Astrocyte of the cerebellum (primary cell): ENCODE measurements at regions not wholly inside any gene's neighbourhood (a gene's known extent, or its start where the extent isn't known, plus 50 kb on each side); places are given as distances from the start of the nearest gene placed in this dataset.
"Not testable (repeated sequence)": the region's sequence is repeated elsewhere in the genome, so short reads cannot be mapped to it uniquely, and the experiment has no call there.

Experiments used
- DNase-seq: peaks from one replicate; pipeline ENCODE4 v3.0.0-alpha.2; 2011; ENCODE audit warnings: low read depth
- H3K4me3 ChIP-seq: 2 replicates; pipeline ENCODE4 v1.5.1; 2011; ENCODE audit warnings: mild to moderate bottlenecking, low read depth, low read length, moderate library complexity
- in situ Hi-C: cut with HindIII; loops from 2 replicates; pipeline ENCODE4 v1.10.0; 2017; ENCODE audit warnings: low sequenced_read_pairs
- TF ChIP-seq, protein P1 (sequence below): IDR thresholded peaks from 2 replicates; pipeline ENCODE4 v1.5.1; 2012; ENCODE audit warnings: low read length, low read depth, moderate library complexity, mild to moderate bottlenecking; ENCODE audit errors: missing control alignments

DNA sequence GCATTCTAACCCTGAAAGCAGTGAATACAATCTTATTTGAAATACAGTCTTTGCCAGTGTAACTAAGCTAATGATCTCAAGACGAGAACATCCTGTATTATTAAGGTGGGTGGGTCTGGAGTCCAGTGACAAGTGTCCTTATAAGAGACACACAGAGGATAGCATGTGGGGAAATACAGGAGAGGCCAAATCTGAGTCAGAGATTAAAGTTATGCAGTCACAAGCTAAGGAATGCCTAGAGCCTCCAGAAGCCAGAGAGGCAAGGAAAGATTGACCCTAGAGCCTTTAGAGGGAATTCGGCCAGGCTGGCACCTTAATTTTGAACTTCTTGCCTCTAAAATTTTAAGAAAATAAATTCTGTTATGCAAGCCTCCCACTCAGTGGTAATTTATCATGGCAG lies 87.5 kb upstream of the HGF start:
- no peak for DNase-seq
- in situ Hi-C loops = no loop called here
- H3K4me3 ChIP-seq = no peak overlapping the region
- TF ChIP-seq, protein P1, sequence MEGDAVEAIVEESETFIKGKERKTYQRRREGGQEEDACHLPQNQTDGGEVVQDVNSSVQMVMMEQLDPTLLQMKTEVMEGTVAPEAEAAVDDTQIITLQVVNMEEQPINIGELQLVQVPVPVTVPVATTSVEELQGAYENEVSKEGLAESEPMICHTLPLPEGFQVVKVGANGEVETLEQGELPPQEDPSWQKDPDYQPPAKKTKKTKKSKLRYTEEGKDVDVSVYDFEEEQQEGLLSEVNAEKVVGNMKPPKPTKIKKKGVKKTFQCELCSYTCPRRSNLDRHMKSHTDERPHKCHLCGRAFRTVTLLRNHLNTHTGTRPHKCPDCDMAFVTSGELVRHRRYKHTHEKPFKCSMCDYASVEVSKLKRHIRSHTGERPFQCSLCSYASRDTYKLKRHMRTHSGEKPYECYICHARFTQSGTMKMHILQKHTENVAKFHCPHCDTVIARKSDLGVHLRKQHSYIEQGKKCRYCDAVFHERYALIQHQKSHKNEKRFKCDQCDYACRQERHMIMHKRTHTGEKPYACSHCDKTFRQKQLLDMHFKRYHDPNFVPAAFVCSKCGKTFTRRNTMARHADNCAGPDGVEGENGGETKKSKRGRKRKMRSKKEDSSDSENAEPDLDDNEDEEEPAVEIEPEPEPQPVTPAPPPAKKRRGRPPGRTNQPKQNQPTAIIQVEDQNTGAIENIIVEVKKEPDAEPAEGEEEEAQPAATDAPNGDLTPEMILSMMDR = no peak

DNA sequence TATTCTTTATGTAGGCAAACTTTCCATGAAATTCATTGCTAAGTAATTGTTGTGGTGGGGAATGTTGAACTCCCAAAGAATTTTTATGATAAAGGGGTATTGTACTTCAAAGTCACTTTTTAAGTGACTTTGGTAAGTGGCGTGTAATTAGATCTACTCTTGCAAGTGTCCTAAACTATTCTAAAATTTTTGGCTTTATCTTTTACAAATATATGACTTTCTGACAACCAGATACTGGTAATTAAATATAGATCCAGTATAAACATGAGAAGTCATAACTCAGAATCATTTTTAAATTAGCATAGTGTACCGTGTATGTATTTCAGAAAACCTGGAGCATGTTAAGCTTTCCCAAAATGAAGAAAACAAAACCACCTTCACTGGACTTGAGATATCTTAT lies 84.7 kb upstream of the HGF start:
- in situ Hi-C loops = no loop called here
- no peak for DNase-seq
- H3K4me3 ChIP-seq = no peak overlapping the region
- TF ChIP-seq, protein P1 = no peak

DNA sequence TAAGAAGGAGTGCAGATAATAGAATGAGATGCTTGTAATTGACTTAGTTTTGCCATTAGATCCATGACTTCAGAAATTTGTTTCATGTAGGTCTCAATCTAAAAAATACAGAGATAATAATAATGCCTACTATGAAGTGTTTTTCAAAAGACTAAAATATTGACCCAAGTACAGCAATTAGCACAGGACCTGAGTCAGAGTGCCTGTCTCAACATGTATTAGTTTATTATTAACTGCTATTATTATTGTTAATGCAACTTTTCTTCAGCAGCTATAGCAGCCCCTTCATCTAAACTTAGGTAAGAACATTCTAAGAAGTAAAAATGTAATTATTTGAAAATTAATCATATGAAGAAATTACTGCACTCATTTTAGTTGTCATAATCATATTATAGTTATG lies 82.9 kb upstream of the HGF start:
- no peak for DNase-seq
- in situ Hi-C loops = no loop called here
- H3K4me3 ChIP-seq = no peak overlapping the region
- TF ChIP-seq, protein P1 = no peak

DNA sequence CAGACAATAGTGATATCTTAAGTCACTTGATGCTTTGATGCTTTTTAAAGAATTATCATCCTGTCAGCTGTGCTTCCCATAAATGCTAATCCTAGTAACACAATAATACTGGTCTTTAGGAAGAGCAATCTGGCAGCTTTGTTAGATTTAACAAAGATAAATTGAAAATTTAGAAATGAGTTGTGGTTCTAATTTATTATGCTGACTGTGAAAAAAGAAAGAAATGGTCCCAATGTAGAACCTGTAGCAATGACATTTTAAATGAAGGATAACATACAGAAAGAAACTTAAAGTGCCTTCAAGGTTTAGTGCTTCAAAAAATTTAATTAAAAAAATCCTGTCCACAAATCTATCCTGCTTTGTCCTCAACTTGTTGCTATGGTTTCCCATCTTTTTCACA lies 81.6 kb upstream of the HGF start:
- TF ChIP-seq, protein P1 = no peak

DNA sequence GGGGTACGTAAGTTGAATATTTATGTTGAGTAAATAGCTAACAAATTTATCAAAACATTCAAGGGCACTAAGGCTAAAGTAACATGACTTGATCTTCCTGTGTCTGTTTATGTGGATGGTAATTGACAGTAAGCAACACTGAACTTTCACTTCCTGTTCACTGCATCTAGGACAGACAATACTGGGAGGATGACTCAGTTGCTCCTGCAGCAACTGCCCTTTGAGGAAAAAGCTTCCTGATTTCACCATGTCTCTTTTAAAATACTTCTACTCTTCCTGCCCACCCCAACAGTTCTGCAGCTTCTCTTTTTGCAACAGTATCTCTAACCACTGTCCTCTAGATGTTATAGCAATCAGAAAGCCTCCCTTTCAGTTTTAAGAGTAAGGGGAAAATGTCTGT lies 76.6 kb upstream of the HGF start:
- TF ChIP-seq, protein P1 = no peak
- no peak for DNase-seq
- H3K4me3 ChIP-seq = no peak overlapping the region
- in situ Hi-C loops = no loop called here

More for the DNA sequence above, 81.6 kb upstream of the HGF start:
- DNase-seq = no peak
- no peak overlapping the region for H3K4me3 ChIP-seq
- in situ Hi-C loops = no loop called here

DNA sequence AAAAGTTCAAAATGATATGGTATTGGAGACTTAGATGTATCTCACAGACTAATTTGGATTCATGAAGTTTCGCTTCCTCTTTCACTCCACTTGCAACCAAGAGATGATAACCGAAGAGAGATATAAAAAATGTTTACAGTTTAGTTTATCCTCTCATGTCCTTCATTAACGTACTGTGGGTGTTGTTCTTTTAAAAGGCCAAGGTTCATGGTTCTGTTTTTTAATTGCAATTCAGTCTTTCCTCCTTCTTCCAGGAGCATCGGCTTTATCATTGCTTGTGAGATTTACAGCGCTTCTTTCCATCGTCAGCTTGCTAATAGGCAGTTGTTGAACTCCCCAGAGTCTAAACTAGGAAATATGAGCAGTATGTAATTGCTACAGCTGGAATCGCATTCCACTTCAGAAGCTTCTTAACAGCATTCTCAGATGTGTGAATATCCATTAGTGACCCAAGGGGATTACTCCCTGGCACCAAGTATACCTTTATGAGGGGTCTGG lies 75.9 kb upstream of the HGF start:
- in situ Hi-C loops = no loop called here
- TF ChIP-seq, protein P1 = no peak
- DNase-seq = no peak
- H3K4me3 ChIP-seq = no peak overlapping the region

DNA sequence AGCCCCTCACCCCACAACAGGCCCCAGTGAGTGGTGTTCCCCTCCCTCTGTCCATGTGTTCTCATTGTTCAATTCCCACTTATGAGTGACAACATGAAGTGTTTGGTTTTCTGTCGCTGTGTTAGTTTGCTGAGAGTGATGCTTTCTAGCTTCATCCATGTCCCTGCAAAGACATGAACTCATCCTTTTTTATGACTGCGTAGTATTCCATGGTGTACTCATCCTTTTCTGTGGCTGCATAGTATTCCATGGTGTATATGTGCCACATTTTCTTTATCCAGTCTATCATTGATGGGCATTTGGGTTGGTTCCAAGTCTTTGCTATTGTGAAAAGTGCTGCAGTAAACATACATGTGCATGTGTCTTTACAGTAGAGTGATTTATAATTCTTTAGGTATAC lies 73.8 kb upstream of the HGF start:
- H3K4me3 ChIP-seq, DNase-seq, in situ Hi-C loops: not testable (repeated sequence)
